Karpas-422 (cell line): ENCODE measurements at regions not wholly inside any gene's neighbourhood (a gene's known extent, or its start where the extent isn't known, plus 50 kb on each side); places are given as distances from the start of the nearest gene placed in this dataset.
A peak's percentile ranks its signal among the peaks of the same experiment; 100 is the strongest.

Experiments used
- DNase-seq: peaks from one replicate; pipeline ENCODE4 v3.0.0-alpha.2; 2015
- H2AFZ ChIP-seq: fragments of 200-600 bp; sonication (generic); 2 replicates; pipeline ENCODE4 v1.6.1; 2014; ENCODE audit warnings: antibody characterized with exemption, low read length, mixed read lengths
- H3K27ac ChIP-seq: fragments of 200-600 bp; sonication (generic); 2 replicates; pipeline ENCODE4 v1.5.1; 2014; ENCODE audit warnings: mild to moderate bottlenecking, low read length, moderate library complexity
- H3K27me3 ChIP-seq: fragments of 200-600 bp; sonication (generic); 2 replicates; pipeline ENCODE4 v1.6.1; 2014; ENCODE audit warnings: low read length, mixed read lengths
- H3K36me3 ChIP-seq: fragments of 200-600 bp; sonication (generic); 2 replicates; pipeline ENCODE4 v1.6.1; 2014; ENCODE audit warnings: low read length, mixed read lengths; ENCODE audit not compliant: insufficient read depth
- H3K4me1 ChIP-seq: fragments of 200-600 bp; sonication (generic); 2 replicates; pipeline ENCODE4 v1.6.1; 2014; ENCODE audit warnings: mild to moderate bottlenecking, low read length, mixed read lengths
- H3K4me2 ChIP-seq: fragments of 200-600 bp; sonication (generic); 2 replicates; pipeline ENCODE4 v1.6.1; 2014; ENCODE audit warnings: low read length, low read depth, mild to moderate bottlenecking; ENCODE audit not compliant: poor library complexity, severe bottlenecking
- H3K4me3 ChIP-seq: fragments of 200-600 bp; sonication (generic); 2 replicates; pipeline ENCODE4 v1.5.1; 2014; ENCODE audit warnings: mild to moderate bottlenecking, antibody characterized with exemption, low read length, mixed read lengths
- H3K79me2 ChIP-seq: fragments of 200-600 bp; sonication (generic); 2 replicates; pipeline ENCODE4 v1.6.1; 2014; ENCODE audit warnings: mild to moderate bottlenecking, low read length, mixed read lengths
- H3K9ac ChIP-seq: fragments of 200-600 bp; sonication (generic); 2 replicates; pipeline ENCODE4 v1.6.0; 2014; ENCODE audit warnings: low read length
- H3K9me2 ChIP-seq: fragments of 200-600 bp; sonication (generic), shearing (Covaris generic); replicated peaks from 2 replicates; pipeline ENCODE4 v1.6.0; 2014; ENCODE audit warnings: mild to moderate bottlenecking, low read length, moderate library complexity; ENCODE audit not compliant: insufficient read depth
- H3K9me3 ChIP-seq: fragments of 300-700, 200-600 bp; sonication (generic); 2 replicates; pipeline ENCODE4 v1.6.1; 2014; ENCODE audit warnings: low read length, mixed read lengths
- H4K20me1 ChIP-seq: fragments of 200-600 bp; sonication (generic); 2 replicates; pipeline ENCODE4 v1.6.1; 2014; ENCODE audit warnings: mild to moderate bottlenecking, antibody characterized with exemption, low read length, low read depth; ENCODE audit not compliant: insufficient read depth

GRCh38 chr18:35770376-35771014 lies 189.0 kb downstream of the GALNT1 start:
- no peak overlapping the region for H3K27ac ChIP-seq
- H3K79me2 ChIP-seq = no peaks in the 10 kb centered on the region
- H4K20me1 ChIP-seq = no peaks in the 10 kb centered on the region
- H3K9me3 ChIP-seq = no peaks in the 10 kb centered on the region
- no peak overlapping the region for H3K4me3 ChIP-seq
- H3K9me2 ChIP-seq = 0 out of 2 replicates have a peak, but pooled peaks cover 2% of the 10 kb centered on the region
- no peak overlapping the region for H3K9ac ChIP-seq
- H3K36me3 ChIP-seq = no peaks in the 10 kb centered on the region
- peaks cover 21% of the 10 kb centered on the region for H3K4me1 ChIP-seq
- H3K4me2 ChIP-seq = no peak overlapping the region
- H2AFZ ChIP-seq = no peak overlapping the region
- DNase-seq = peak; percentile 59
- no peaks in the 10 kb centered on the region for H3K27me3 ChIP-seq

DNA sequence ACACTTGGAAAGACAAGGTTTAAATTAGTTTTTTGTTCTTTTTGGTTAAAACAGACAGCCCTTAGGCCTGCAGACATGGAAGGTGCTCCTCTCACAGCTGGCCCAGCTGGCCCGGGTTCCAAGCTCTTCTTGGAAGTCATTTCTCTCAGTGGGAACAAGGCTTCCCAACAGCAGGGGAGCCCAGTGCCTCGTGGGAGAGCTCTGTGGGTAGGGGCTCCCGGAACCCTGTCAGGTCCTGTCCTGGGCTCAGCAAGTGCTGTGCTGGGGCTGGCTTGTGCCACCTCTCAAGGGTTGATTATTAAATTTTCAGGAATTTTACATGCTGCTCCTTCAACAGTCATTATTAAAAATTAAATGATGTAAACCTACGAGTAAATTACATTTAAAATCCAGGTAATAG lies 189.6 kb downstream of the GALNT1 start:
- Histone ChIP-seq H3K4me1 (peaks cover 26% of the 10 kb centered on the region), H3K9me3 (no peaks in the 10 kb centered on the region), H3K4me2 (no peak overlapping the region), H3K27me3 (no peaks in the 10 kb centered on the region), H4K20me1 (no peaks in the 10 kb centered on the region), H3K27ac (no peak overlapping the region), H3K9me2 (0 out of 2 replicates have a peak, but pooled peaks cover 2% of the 10 kb centered on the region), H3K36me3 (no peaks in the 10 kb centered on the region), H3K9ac (no peak overlapping the region), H3K79me2 (no peaks in the 10 kb centered on the region), H2AFZ (no peak overlapping the region), H3K4me3 (no peak overlapping the region)
- no peak for DNase-seq

GRCh38 chr18:35775887-35776286 lies 194.3 kb downstream of the GALNT1 start:
- Histone ChIP-seq H3K27me3 (no peaks in the 10 kb centered on the region), H4K20me1 (no peaks in the 10 kb centered on the region)

DNA sequence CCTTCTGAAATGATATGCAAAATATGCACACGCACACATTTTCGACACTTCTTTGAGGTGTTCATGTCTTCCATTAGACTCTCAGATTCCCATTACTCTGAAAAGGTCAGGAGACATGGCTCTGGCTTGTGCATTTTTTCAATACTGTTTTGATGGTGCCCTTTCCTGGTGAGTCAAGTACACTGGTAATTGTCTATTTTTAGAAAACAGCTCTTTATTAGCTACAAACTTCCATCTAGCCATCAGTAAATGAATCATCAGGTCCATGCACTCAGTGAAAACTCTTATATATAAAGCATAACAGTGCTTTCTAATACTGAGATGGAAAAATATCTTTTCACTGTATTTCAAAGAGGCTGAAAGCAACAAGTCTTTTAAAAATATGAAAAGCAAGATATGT lies 194.9 kb downstream of the GALNT1 start:
- DNase-seq = no peak
- no peaks in the 10 kb centered on the region for H3K9me3 ChIP-seq
- no peaks in the 10 kb centered on the region for H3K79me2 ChIP-seq
- no peaks in the 10 kb centered on the region for H3K36me3 ChIP-seq
- H4K20me1 ChIP-seq = no peaks in the 10 kb centered on the region
- H3K4me1 ChIP-seq = peaks cover 7% of the 10 kb centered on the region
- no peaks in the 10 kb centered on the region for H3K9me2 ChIP-seq
- H3K9ac ChIP-seq = no peak overlapping the region
- H3K27ac ChIP-seq = no peak overlapping the region
- no peak overlapping the region for H3K4me3 ChIP-seq
- no peaks in the 10 kb centered on the region for H3K27me3 ChIP-seq
- H2AFZ ChIP-seq = no peak overlapping the region
- H3K4me2 ChIP-seq = no peak overlapping the region

More at GRCh38 chr18:35775887-35776286, 194.3 kb downstream of the GALNT1 start:
- Histone ChIP-seq H3K36me3 (no peaks in the 10 kb centered on the region), H3K79me2 (no peaks in the 10 kb centered on the region), H3K27ac (no peak overlapping the region), H3K4me3 (no peak overlapping the region), H3K9ac (no peak overlapping the region), H3K4me2 (no peak overlapping the region), H3K9me2 (no peaks in the 10 kb centered on the region), H2AFZ (no peak overlapping the region), H3K4me1 (peaks cover 7% of the 10 kb centered on the region), H3K9me3 (no peaks in the 10 kb centered on the region)
- peak; percentile 75 for DNase-seq

DNA sequence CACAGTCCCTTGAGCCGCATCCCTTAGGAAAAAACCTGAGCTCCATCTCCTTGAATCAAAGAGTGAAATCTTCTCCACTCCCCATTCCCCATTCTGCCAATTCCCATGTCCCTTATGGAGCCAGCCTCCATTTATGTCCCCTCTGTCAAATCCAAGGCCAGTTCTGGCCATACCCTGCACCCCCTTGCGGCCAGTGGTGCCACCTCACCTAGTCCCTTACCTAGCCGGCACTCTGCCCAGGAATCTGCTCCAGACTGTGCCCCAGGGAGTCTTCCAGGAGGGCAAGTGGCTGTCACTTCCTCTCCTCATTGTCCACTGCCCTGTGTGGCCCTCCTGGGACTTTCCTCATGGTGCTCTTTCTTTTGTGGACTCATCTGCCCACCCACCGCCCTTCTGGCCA lies 195.4 kb upstream of the RMP24 start:
- Histone ChIP-seq H3K36me3 (no peaks in the 10 kb centered on the region), H3K4me3 (no peak overlapping the region), H3K27me3 (no peaks in the 10 kb centered on the region), H3K79me2 (no peaks in the 10 kb centered on the region), H3K4me2 (no peak overlapping the region), H3K9me3 (no peaks in the 10 kb centered on the region), H2AFZ (no peak overlapping the region), H3K4me1 (peaks cover 7% of the 10 kb centered on the region), H3K27ac (no peak overlapping the region), H3K9me2 (no peaks in the 10 kb centered on the region), H3K9ac (no peak overlapping the region), H4K20me1 (no peaks in the 10 kb centered on the region)
- no peak for DNase-seq

GRCh38 chr18:35778850-35779627 lies 193.4 kb upstream of the RMP24 start:
- Histone ChIP-seq H3K9me3 (no peaks in the 10 kb centered on the region), H3K4me1 (peaks cover 5% of the 10 kb centered on the region), H3K27me3 (no peaks in the 10 kb centered on the region), H3K27ac (no peak overlapping the region), H3K9ac (no peak overlapping the region), H4K20me1 (no peaks in the 10 kb centered on the region), H3K36me3 (no peaks in the 10 kb centered on the region), H3K4me3 (no peak overlapping the region), H3K79me2 (no peaks in the 10 kb centered on the region), H3K9me2 (no peaks in the 10 kb centered on the region), H2AFZ (no peak overlapping the region), H3K4me2 (no peak overlapping the region)
- DNase-seq = no peak

DNA sequence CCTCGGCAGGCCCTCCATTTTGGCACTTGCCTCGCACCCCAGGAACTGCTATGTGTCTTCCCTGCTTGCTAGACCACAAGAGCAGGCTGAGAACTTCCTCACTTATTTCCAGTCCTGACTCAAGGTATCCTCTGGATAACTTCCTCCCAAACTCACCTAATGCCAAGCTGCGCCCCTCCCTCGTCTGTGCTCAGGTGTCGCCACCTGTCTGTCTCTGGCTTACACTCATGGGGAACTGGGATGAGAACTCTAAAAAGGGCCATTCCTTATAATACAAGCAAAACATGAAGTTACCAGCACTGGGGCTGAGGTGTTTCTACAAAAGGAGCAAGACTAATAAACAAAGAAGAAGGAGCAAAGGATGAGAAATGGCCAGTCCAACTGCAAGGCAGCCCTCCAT lies 191.5 kb upstream of the RMP24 start:
- Histone ChIP-seq H3K4me2 (no peak overlapping the region), H3K27ac (no peak overlapping the region), H3K36me3 (no peaks in the 10 kb centered on the region), H3K4me1 (peaks cover 5% of the 10 kb centered on the region), H3K9me2 (no peaks in the 10 kb centered on the region), H3K79me2 (no peaks in the 10 kb centered on the region), H3K9me3 (no peaks in the 10 kb centered on the region), H3K9ac (no peak overlapping the region), H2AFZ (no peak overlapping the region), H4K20me1 (no peaks in the 10 kb centered on the region), H3K4me3 (no peak overlapping the region), H3K27me3 (no peaks in the 10 kb centered on the region)
- no peak for DNase-seq

GRCh38 chr18:35782926-35783325 lies 189.6 kb upstream of the RMP24 start:
- no peaks in the 10 kb centered on the region for H3K79me2 ChIP-seq
- H3K36me3 ChIP-seq = no peaks in the 10 kb centered on the region
- no peak overlapping the region for H3K27ac ChIP-seq
- H3K27me3 ChIP-seq = no peaks in the 10 kb centered on the region
- no peak overlapping the region for H3K4me3 ChIP-seq
- no peaks in the 10 kb centered on the region for H4K20me1 ChIP-seq
- peak overlapping the region; percentile 23; the same call in 1 of the 2 replicates for H2AFZ ChIP-seq
- H3K9me2 ChIP-seq = no peaks in the 10 kb centered on the region
- no peak overlapping the region for H3K4me2 ChIP-seq
- DNase-seq = no peak
- peaks cover 21% of the 10 kb centered on the region for H3K4me1 ChIP-seq
- no peak overlapping the region for H3K9ac ChIP-seq
- H3K9me3 ChIP-seq = no peaks in the 10 kb centered on the region
